ENCODE measurements at regions not wholly inside any gene's neighbourhood (a gene's known extent, or its start where the extent isn't known, plus 50 kb on each side); places are given as distances from the start of the nearest gene placed in this dataset.
"Not testable (repeated sequence)": the region's sequence is repeated elsewhere in the genome, so short reads cannot be mapped to it uniquely, and the experiment has no call there.

- no peak for DNase-seq (ENCODE audit: low read depth)
Measured at GRCh38 chr17:34474706-34475105, 104.7 kb upstream of the TMEM132E start.

- DNase-seq (ENCODE audit: low read depth): no peak
Measured at GRCh38 chr17:34472363-34472762, 107.0 kb upstream of the TMEM132E start.

GRCh38 chr17:34471278-34471677 is 108.1 kb upstream of the TMEM132E start:
- DNase-seq (ENCODE audit: low read depth): not testable (repeated sequence)

- no peak for DNase-seq (ENCODE audit: low read depth)
Measured at GRCh38 chr17:34465789-34466188, 102.8 kb upstream of the CCL1 start.

- DNase-seq (ENCODE audit: low read depth): no peak
Measured at GRCh38 chr17:34464812-34465211, 101.8 kb upstream of the CCL1 start.

GRCh38 chr17:34458266-34458665 is 95.2 kb upstream of the CCL1 start:
- DNase-seq (ENCODE audit: low read depth): no peak

- DNase-seq (ENCODE audit: low read depth): no peak
Measured at GRCh38 chr17:34456121-34456520, 93.1 kb upstream of the CCL1 start.

GRCh38 chr17:34452769-34453168 is 89.7 kb upstream of the CCL1 start:
- no peak for DNase-seq (ENCODE audit: low read depth)

GRCh38 chr17:34451313-34451712 is 88.3 kb upstream of the CCL1 start:
- no peak for DNase-seq (ENCODE audit: low read depth)

- no peak for DNase-seq (ENCODE audit: low read depth)
Measured at GRCh38 chr17:34447406-34447805, 84.4 kb upstream of the CCL1 start.

GRCh38 chr17:34445101-34445500 is 82.1 kb upstream of the CCL1 start:
- DNase-seq (ENCODE audit: low read depth): no peak

GRCh38 chr17:34443619-34444469 is 80.8 kb upstream of the CCL1 start:
- DNase-seq (ENCODE audit: low read depth): peak; percentile 2

GRCh38 chr17:34442387-34443111 is 79.5 kb upstream of the CCL1 start:
- DNase-seq (ENCODE audit: low read depth): no peak

GRCh38 chr17:34437188-34437587 is 74.2 kb upstream of the CCL1 start:
- DNase-seq (ENCODE audit: low read depth): no peak

GRCh38 chr17:34436607-34437006 is 73.6 kb upstream of the CCL1 start:
- DNase-seq (ENCODE audit: low read depth): no peak

GRCh38 chr17:34435182-34435928 is 72.3 kb upstream of the CCL1 start:
- no peak for DNase-seq (ENCODE audit: low read depth)

- no peak for DNase-seq (ENCODE audit: low read depth)
Measured at GRCh38 chr17:34434052-34434451, 71.0 kb upstream of the CCL1 start.

GRCh38 chr17:34424814-34425491 is 61.9 kb upstream of the CCL1 start:
- DNase-seq (ENCODE audit: low read depth): no peak

GRCh38 chr17:34423978-34424813 is 61.2 kb upstream of the CCL1 start:
- DNase-seq (ENCODE audit: low read depth): no peak

GRCh38 chr17:34423315-34423714 is 60.3 kb upstream of the CCL1 start:
- DNase-seq (ENCODE audit: low read depth): not testable (repeated sequence)

- DNase-seq (ENCODE audit: low read depth): no peak
Measured at GRCh38 chr17:34420900-34421299, 57.9 kb upstream of the CCL1 start.

All from M059J (cell line).